GDM1 (cell line): ENCODE measurements at regions not wholly inside any gene's neighbourhood (a gene's known extent, or its start where the extent isn't known, plus 50 kb on each side); places are given as distances from the start of the nearest gene placed in this dataset.
"Not testable (repeated sequence)": the region's sequence is repeated elsewhere in the genome, so short reads cannot be mapped to it uniquely, and the experiment has no call there.

ENCODE experiments used
- DNase-seq: peaks from one replicate; lab custom pipeline; 2025; lab: John Stamatoyannopoulos, UW

DNA sequence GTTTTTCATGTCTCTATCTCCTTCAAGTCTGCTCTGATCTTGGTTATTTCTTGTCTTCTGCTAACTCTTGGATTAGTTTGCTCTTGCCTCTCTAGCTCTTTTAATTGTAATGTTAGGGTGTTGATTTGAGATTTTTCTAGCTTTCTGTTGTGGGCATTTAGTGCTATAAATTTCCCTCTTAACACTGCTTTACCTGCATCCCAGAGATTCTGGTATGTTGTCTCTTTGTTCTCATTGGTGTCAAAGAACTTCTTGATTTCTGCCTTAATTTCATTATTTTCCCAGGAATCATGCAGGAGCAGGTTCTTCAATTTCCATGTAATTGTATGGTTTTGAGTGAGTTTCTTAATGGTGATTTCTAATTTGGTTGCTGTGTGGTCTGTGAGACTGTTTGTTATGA, 128.5 kb upstream of the ZNF267 start:
- not testable (repeated sequence) for DNase-seq

DNA sequence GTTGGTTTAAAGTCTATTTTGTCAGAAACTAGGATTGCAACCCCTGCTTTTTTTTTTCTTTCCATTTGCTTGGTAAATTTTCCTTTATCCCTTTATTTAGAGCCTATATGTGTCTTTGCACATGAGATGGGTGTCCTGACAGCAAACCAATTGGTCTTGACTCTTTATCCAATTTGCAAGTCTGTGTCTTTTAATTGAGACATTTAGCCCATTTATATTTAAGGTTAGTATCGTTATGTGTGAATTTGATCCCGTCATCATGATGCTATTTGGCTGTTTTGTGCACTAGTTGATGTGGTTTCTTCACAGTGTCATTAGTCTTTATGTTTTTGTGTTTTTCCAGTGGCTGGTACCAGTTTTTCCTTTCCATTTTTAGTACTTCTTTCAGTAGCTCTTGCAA, 127.7 kb upstream of the ZNF267 start:
- no peak for DNase-seq

DNA sequence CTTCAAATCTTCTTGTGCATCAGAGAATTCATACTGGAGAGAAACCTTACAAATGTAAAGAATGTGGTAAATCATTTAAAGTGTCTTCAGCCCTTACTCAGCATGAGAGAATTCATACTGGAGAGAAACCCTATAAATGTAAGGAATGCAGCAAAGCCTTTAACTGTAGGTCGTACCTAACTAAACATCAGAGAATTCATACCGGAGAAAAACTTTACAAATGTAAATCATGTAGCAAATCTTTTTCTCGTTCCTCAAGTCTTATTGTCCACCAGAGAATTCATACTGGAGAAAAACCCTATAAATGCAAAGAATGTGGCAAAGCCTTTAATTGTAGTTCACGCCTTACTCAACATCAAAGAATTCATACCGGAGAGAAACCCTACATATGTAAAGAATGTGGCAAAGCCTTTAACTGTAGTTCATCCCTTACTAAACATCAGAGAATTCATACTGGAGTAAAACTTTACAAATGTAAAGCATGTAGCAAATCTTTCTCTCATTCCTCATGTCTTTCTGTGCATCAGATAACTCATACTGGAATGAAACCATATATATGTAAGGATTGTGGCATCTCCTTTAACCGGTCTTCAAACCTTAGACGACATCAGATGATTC, 118.5 kb upstream of the ZNF267 start:
- DNase-seq = no peak

- DNase-seq = no peak
Observed at GRCh38 chr16:31764103-31764502, 109.5 kb upstream of the ZNF267 start.

- DNase-seq = no peak
Observed at GRCh38 chr16:31767267-31767666, 106.3 kb upstream of the ZNF267 start.

GRCh38 chr16:31780342-31780741, 93.3 kb upstream of the ZNF267 start:
- DNase-seq = no peak

DNA sequence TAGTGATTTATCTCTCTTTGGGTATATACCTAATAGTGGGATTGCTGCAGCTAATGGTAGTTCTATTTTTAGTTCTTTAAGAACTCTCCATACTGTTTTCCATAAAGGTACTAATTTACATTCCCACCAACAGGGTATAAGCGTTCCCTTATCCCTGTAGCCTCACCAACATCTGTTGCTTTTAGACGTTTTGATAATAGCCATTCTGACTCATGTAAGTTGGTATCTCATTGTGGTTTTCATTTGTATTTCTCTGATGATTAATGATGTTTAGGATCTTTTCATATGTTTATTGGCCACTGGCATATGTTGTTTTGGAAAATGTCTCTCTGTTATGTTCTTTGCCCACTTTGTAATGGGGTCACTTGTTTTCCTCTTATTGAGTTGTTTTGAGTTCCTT, 88.5 kb upstream of the ZNF267 start:
- DNase-seq = no peak

DNA sequence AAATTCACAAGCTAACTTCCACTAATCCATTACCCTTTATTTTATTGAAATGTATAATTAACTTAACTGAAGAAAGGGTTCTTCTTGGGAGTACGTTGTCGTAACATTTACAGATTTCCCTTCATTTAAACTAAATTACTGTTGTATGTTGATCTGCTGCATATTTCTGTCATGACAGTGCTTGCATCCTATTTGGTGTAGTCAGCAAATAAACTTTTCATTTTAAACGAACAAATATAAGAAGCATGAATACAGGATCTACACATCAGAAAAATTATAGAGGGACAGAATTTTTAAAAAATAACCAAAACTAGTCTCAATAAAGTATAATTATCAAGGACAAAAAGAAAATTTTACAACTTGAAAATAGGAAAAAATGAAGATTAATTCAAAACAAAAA, 66.5 kb upstream of the ZNF267 start:
- no peak for DNase-seq

DNA sequence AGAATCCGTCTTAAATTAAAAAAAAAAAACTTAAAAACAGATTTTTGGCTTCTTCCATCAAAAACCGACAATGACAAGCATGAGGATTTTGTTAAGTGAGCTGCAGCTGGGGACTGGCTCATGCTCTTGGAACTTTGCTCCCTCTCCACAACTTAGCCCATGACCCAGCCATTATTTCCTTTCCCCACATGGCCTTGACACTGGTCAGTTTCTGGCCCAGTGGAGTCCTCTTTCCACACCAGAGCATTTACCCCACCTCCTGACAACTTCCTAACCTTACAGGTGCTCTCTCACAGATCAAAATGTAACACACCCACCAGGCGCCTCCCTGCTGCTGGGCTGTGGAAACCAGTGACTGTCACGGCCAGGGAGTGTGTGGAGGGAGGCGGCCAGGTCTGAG, 62.7 kb upstream of the ZNF267 start:
- no peak for DNase-seq

DNA sequence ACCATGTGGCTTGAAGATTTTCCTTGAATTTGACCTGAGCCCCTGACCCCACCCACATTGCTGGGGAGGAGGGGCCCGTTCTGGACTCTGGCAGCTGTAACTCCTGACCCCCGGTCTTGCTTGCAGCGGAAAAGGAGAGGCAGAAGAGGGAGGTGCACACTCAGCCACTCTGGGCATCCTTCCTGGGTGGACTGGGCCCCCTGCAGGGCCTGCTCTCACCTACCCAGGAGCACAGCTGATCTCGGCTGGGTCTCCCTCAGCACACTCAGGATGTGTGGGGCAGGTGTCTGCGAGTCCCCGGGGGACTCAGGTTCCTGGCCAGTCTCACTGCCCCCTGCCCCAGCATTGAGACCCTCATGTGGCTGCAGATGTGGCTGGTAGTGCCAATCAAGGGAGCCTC, 57.5 kb upstream of the ZNF267 start:
- not testable (repeated sequence) for DNase-seq

DNA sequence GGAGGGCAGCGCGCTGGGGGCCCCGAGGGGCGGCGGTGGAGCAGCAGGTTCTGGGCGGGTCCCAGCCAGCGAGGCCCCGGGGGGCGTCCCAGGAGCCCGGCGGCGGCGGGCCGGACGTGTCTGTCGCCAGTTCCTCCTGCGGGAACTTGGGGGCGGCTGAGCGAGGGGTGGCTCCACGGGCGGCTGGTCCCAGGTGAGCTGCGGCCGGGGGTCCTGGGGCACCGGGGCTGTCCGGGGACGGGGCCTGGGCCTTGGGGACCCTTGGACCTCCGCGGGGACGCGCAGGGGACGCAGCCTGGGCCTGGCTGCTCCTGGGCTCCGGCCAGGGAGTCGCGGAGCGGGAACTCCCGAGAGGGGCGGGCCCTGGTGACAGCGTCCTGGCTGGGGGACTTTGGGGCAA, 54.2 kb upstream of the ZNF267 start:
- no peak for DNase-seq

DNA sequence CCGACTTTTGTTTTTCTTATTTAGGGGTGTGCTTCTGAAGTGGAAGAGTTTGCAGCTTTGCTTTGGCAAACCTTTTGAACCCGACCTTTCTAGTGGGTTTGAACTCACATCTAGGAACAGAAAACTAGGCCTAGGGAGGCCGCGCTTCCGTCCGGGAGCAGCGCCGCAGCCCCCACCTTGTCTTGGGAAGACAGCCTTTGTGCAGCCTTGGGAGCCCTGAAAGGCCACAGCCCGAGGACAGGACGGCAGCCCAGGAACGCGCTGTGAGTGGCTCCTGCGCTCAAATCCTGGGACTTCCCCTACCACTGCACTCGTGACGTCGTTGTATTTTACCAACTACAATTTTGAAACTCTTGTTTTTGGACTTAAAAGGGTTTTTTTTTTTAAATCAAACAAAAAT, 53.7 kb upstream of the ZNF267 start:
- no peak for DNase-seq
